HL-60 (cell line): ENCODE measurements at regions not wholly inside any gene's neighbourhood (a gene's known extent, or its start where the extent isn't known, plus 50 kb on each side); places are given as distances from the start of the nearest gene placed in this dataset.

Source experiments
- DNase-seq, 2 experiments: peaks; one replicate each; pipeline ENCODE4 v3.0.0-alpha.2; 2010 to 2020; ENCODE audit warnings: low read depth in 1 of 2, low spot score in 1 of 2
- H3K27ac ChIP-seq: fragments of 250-450 bp; sonication (Bioruptor Pico); replicated peaks from 2 replicates; pipeline ENCODE4 v1.5.1; 2020; ENCODE audit warnings: mild to moderate bottlenecking, moderate library complexity
- H3K27me3 ChIP-seq: fragments of 250-450 bp; sonication (Bioruptor Pico); 2 replicates; pipeline ENCODE4 v1.5.1; 2021; ENCODE audit warnings: mild to moderate bottlenecking, moderate library complexity; ENCODE audit not compliant: insufficient read depth, poor library complexity, severe bottlenecking
- H3K4me3 ChIP-seq: replicated peaks from 2 replicates; pipeline ENCODE4 v1.5.1; 2011; ENCODE audit warnings: mild to moderate bottlenecking, control low read depth, low read length; ENCODE audit not compliant: insufficient read depth
- GABPA ChIP-seq: IDR thresholded peaks from 2 replicates; pipeline ENCODE4 v1.6.1; 2012; ENCODE audit warnings: low read depth
- POLR2AphosphoS5 ChIP-seq: IDR thresholded peaks from 2 replicates; pipeline ENCODE4 v1.6.1; 2012; ENCODE audit warnings: low read depth
- REST ChIP-seq: IDR thresholded peaks from 2 replicates; pipeline ENCODE4 v1.6.1; 2012; ENCODE audit warnings: low read depth; ENCODE audit not compliant: insufficient replicate concordance
- SPI1 ChIP-seq: IDR thresholded peaks from 2 replicates; pipeline ENCODE4 v1.6.1; 2012; ENCODE audit warnings: low read depth, mild to moderate bottlenecking, borderline replicate concordance
- TF ChIP-seq, protein P1 (sequence below): IDR thresholded peaks from one replicate; pipeline ENCODE4 v1.5.1; 2011; ENCODE audit warnings: low read length, control low read depth, inconsistent platforms; ENCODE audit not compliant: insufficient read depth

- H3K27me3 ChIP-seq, result no peaks in the 10 kb centered on the region
- no peak for DNase-seq
- H3K4me3 ChIP-seq, result no peak overlapping the region
- no peak overlapping the region for H3K27ac ChIP-seq
- TF ChIP-seq GABPA (no peak), REST (no peak), SPI1 (no peak), POLR2AphosphoS5 (no peak)
- TF ChIP-seq, protein P1, sequence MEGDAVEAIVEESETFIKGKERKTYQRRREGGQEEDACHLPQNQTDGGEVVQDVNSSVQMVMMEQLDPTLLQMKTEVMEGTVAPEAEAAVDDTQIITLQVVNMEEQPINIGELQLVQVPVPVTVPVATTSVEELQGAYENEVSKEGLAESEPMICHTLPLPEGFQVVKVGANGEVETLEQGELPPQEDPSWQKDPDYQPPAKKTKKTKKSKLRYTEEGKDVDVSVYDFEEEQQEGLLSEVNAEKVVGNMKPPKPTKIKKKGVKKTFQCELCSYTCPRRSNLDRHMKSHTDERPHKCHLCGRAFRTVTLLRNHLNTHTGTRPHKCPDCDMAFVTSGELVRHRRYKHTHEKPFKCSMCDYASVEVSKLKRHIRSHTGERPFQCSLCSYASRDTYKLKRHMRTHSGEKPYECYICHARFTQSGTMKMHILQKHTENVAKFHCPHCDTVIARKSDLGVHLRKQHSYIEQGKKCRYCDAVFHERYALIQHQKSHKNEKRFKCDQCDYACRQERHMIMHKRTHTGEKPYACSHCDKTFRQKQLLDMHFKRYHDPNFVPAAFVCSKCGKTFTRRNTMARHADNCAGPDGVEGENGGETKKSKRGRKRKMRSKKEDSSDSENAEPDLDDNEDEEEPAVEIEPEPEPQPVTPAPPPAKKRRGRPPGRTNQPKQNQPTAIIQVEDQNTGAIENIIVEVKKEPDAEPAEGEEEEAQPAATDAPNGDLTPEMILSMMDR, result no peak
Observed at GRCh38 chr2:156019341-156019740, 313.2 kb downstream of the NR4A2 start.

GRCh38 chr2:156017341-156017885 is 315.1 kb downstream of the NR4A2 start:
- no peaks in the 10 kb centered on the region for H3K27me3 ChIP-seq
- no peak overlapping the region for H3K27ac ChIP-seq
- TF ChIP-seq GABPA (no peak), POLR2AphosphoS5 (no peak), REST (no peak), SPI1 (no peak)
- TF ChIP-seq, protein P1, result no peak
- no peak overlapping the region for H3K4me3 ChIP-seq
- no peak for DNase-seq

- Histone ChIP-seq H3K4me3 (no peak overlapping the region), H3K27me3 (no peaks in the 10 kb centered on the region), H3K27ac (no peak overlapping the region)
- TF ChIP-seq, protein P1, result no peak
- no peak for TF ChIP-seq POLR2AphosphoS5
- no peak for TF ChIP-seq GABPA
- TF ChIP-seq SPI1, result no peak
- no peak for TF ChIP-seq REST
- no peak for DNase-seq
Observed at GRCh38 chr2:156009293-156009692, 323.2 kb downstream of the NR4A2 start.
